Panc1 (cell line): ENCODE measurements at regions not wholly inside any gene's neighbourhood (a gene's known extent, or its start where the extent isn't known, plus 50 kb on each side); places are given as distances from the start of the nearest gene placed in this dataset.

Experiments used
- ATAC-seq: fragments of 200-7000 bp; cut with Tn5 transposase; 2 replicates; pipeline ENCODE4 v1.9.1; 2020; ENCODE audit warnings: mild to moderate bottlenecking, moderate library complexity
- BruUV-seq: library from RNA; stranded (reverse); fragments of 400-500 nt; replicated peaks from 2 replicates; lab custom pipeline; 2021; lab: Mats Ljungman, UMichigan
- CTCF ChIA-PET: fragments of 300-600 bp; sonication (Branson Sonifier 250); formaldehyde crosslinking; loops from one replicate; lab custom pipeline; 2022; ENCODE audit warnings: antibody characterized with exemption; lab: Charles Lee
- POLR2A ChIA-PET: fragments of 300-600 bp; sonication (Branson Sonifier 250); formaldehyde crosslinking; loops from one replicate; lab custom pipeline; 2022; ENCODE audit warnings: antibody characterized with exemption; lab: Charles Lee
- DNase-seq: peaks from one replicate; pipeline ENCODE4 v3.0.0-alpha.2; 2010; ENCODE audit warnings: low read depth, low spot score
- H3K27ac ChIP-seq: 2 replicates; pipeline ENCODE4 v1.5.1; 2011; ENCODE audit warnings: mild to moderate bottlenecking, low read length, inconsistent platforms
- H3K27me3 ChIP-seq: fragments of 200-500 bp; sonication (Bioruptor generic); 2 replicates; pipeline ENCODE4 v1.6.0; 2014; ENCODE audit warnings: low read length, inconsistent platforms; ENCODE audit not compliant: control insufficient read depth, insufficient read depth
- H3K36me3 ChIP-seq: fragments of 200-500 bp; sonication (Bioruptor generic); 2 replicates; pipeline ENCODE4 v1.5.1; 2014; ENCODE audit warnings: inconsistent platforms, mild to moderate bottlenecking, low read length, moderate library complexity; ENCODE audit not compliant: control insufficient read depth, insufficient read depth
- H3K4me1 ChIP-seq: 2 replicates; pipeline ENCODE4 v1.5.1; 2011; ENCODE audit warnings: inconsistent platforms, mild to moderate bottlenecking, low read length, moderate library complexity; ENCODE audit not compliant: control insufficient read depth, insufficient read depth
- H3K4me3 ChIP-seq, 2 experiments: 2 replicates each; pipeline ENCODE4 v1.5.1; 2011 to 2012; ENCODE audit warnings: low read depth in 2 of 2, low read length in 2 of 2, mild to moderate bottlenecking in 2 of 2, inconsistent platforms in 1 of 2, moderate library complexity in 1 of 2
- H3K9me3 ChIP-seq: fragments of 200-500 bp; sonication (Bioruptor generic); 2 replicates; pipeline ENCODE4 v1.5.1; 2014; ENCODE audit warnings: low read depth, mild to moderate bottlenecking, inconsistent platforms, low read length, moderate library complexity; ENCODE audit not compliant: control insufficient read depth, insufficient read depth
- POLR2AphosphoS5 ChIP-seq: IDR thresholded peaks from 2 replicates; pipeline ENCODE4 v1.6.1; 2012; ENCODE audit warnings: mild to moderate bottlenecking, low read depth, low read length, moderate library complexity
- SIN3A ChIP-seq: IDR thresholded peaks from 2 replicates; pipeline ENCODE4 v1.6.1; 2012; ENCODE audit warnings: low read depth, mild to moderate bottlenecking, low read length, moderate library complexity, borderline replicate concordance; ENCODE audit not compliant: insufficient read depth
- TCF7L2 ChIP-seq: IDR thresholded peaks from 2 replicates; pipeline ENCODE4 v1.6.1; 2011; ENCODE audit warnings: mild to moderate bottlenecking, low read depth, low read length, inconsistent platforms
- in situ Hi-C: cut with HindIII; loops from 2 replicates; pipeline ENCODE4 v1.10.0; 2016; ENCODE audit warnings: low sequenced_read_pairs, low pct_unique_long_range_greater_than_20kb
- intact Hi-C: fragments of 100-400 bp; cut with micrococcal nuclease; formaldehyde crosslinking; loops from one replicate; pipeline ENCODE4 v1.10.0; 2022; ENCODE audit not compliant: unreplicated experiment
- TF ChIP-seq, protein P1 (sequence below), 2 experiments: IDR thresholded peaks; 2 replicates each; pipeline ENCODE4 v1.6.1; 2011 to 2012; ENCODE audit warnings: low read depth in 2 of 2, control low read depth in 1 of 2, low read length in 1 of 2, mild to moderate bottlenecking in 1 of 2, moderate library complexity in 1 of 2; ENCODE audit not compliant: insufficient read depth in 1 of 2
- TF ChIP-seq, protein P2 (sequence below): fragments of 450-650 bp; IDR thresholded peaks from 2 replicates; pipeline ENCODE4 v1.5.1; 2017; ENCODE audit warnings: mild to moderate bottlenecking

DNA sequence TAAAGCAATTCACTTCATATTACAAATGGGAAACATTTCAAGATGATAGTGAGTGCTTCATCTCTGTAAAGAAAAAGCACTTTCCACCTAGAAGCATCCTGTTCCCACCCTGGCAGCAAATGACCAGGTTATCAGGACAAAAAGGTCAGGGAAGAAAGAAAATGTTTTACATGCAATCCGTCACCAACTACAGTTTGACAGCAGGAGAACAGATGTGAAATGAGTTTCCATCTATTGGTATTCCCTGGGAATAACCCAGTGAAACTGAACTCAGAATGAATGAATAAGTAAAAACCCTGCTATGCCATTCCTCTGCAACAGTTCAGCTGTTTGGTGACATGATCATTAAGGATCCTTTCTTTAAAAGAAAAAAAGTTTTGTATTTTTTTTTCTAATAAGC is 67.6 kb downstream of the HTR1A start:
- Histone ChIP-seq H3K27me3 (no peaks in the 10 kb centered on the region), H3K9me3 (peaks cover 6% of the 10 kb centered on the region; the same call in 1 of the 2 replicates), H3K4me3 (no peak overlapping the region), H3K36me3 (no peaks in the 10 kb centered on the region), H3K4me1 (no peaks in the 10 kb centered on the region), H3K27ac (no peak overlapping the region)
- no TSS peak for BruUV-seq
- no peak for DNase-seq
- CTCF ChIA-PET, result no interaction called here
- intact Hi-C loops, result no loop called here
- ATAC-seq, result no peak
- TF ChIP-seq, protein P1, sequence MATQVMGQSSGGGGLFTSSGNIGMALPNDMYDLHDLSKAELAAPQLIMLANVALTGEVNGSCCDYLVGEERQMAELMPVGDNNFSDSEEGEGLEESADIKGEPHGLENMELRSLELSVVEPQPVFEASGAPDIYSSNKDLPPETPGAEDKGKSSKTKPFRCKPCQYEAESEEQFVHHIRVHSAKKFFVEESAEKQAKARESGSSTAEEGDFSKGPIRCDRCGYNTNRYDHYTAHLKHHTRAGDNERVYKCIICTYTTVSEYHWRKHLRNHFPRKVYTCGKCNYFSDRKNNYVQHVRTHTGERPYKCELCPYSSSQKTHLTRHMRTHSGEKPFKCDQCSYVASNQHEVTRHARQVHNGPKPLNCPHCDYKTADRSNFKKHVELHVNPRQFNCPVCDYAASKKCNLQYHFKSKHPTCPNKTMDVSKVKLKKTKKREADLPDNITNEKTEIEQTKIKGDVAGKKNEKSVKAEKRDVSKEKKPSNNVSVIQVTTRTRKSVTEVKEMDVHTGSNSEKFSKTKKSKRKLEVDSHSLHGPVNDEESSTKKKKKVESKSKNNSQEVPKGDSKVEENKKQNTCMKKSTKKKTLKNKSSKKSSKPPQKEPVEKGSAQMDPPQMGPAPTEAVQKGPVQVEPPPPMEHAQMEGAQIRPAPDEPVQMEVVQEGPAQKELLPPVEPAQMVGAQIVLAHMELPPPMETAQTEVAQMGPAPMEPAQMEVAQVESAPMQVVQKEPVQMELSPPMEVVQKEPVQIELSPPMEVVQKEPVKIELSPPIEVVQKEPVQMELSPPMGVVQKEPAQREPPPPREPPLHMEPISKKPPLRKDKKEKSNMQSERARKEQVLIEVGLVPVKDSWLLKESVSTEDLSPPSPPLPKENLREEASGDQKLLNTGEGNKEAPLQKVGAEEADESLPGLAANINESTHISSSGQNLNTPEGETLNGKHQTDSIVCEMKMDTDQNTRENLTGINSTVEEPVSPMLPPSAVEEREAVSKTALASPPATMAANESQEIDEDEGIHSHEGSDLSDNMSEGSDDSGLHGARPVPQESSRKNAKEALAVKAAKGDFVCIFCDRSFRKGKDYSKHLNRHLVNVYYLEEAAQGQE (IDR thresholded peaks at IDR 0.05; ENCODE audit: insufficient read depth in 1 of 2, low read depth in 2 of 2, low read length in 1 of 2), result no peak
- TF ChIP-seq SIN3A (no peak), TCF7L2 (no peak), POLR2AphosphoS5 (no peak)
- TF ChIP-seq, protein P2, sequence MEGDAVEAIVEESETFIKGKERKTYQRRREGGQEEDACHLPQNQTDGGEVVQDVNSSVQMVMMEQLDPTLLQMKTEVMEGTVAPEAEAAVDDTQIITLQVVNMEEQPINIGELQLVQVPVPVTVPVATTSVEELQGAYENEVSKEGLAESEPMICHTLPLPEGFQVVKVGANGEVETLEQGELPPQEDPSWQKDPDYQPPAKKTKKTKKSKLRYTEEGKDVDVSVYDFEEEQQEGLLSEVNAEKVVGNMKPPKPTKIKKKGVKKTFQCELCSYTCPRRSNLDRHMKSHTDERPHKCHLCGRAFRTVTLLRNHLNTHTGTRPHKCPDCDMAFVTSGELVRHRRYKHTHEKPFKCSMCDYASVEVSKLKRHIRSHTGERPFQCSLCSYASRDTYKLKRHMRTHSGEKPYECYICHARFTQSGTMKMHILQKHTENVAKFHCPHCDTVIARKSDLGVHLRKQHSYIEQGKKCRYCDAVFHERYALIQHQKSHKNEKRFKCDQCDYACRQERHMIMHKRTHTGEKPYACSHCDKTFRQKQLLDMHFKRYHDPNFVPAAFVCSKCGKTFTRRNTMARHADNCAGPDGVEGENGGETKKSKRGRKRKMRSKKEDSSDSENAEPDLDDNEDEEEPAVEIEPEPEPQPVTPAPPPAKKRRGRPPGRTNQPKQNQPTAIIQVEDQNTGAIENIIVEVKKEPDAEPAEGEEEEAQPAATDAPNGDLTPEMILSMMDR, result no peak
- POLR2A ChIA-PET, result interaction anchor here (0.6 kb wide), 1 partner anchor 26 kb away, joined by 5 read pairs; no protein-coding TSS in a partner anchor
- in situ Hi-C loops, result no loop called here

DNA sequence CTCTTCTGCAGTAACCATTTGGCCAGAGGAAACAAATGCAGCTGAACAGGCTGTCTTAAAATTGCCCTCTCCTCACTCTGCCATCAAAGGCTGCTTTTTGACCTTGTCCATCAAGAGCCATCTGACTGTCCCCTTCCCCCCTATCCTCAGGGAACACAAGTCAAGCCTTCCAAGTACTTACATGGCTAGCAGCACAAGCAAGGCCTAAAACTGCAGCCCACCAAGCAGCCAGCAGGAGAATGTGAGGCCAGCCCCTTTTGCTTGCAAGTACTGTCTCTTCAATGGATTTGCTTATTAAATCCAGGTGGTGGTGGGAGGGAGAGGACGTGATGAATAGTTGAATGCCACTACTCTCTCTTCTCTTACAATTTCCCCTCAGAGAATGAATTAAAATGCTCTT is 83.5 kb downstream of the HTR1A start:
- CTCF ChIA-PET, result no interaction called here
- POLR2A ChIA-PET, result no interaction called here

More for the DNA sequence above, 83.5 kb downstream of the HTR1A start:
- no peak for DNase-seq
- intact Hi-C loops (no loop called here), in situ Hi-C loops (no loop called here)
- Histone ChIP-seq H3K4me1 (no peaks in the 10 kb centered on the region), H3K27me3 (no peaks in the 10 kb centered on the region), H3K36me3 (no peaks in the 10 kb centered on the region), H3K9me3 (no peaks in the 10 kb centered on the region), H3K27ac (no peak overlapping the region), H3K4me3 (no peak overlapping the region)
- TF ChIP-seq, protein P2, result no peak
- TF ChIP-seq, protein P1 (IDR thresholded peaks at IDR 0.05; ENCODE audit: insufficient read depth in 1 of 2, low read depth in 2 of 2, low read length in 1 of 2), result no peak
- no peak for TF ChIP-seq TCF7L2
- no peak for TF ChIP-seq POLR2AphosphoS5
- no peak for TF ChIP-seq SIN3A
- no TSS peak for BruUV-seq
- no peak for ATAC-seq
